ENCODE measurements at regions not wholly inside any gene's neighbourhood (a gene's known extent, or its start where the extent isn't known, plus 50 kb on each side); places are given as distances from the start of the nearest gene placed in this dataset.

DNA sequence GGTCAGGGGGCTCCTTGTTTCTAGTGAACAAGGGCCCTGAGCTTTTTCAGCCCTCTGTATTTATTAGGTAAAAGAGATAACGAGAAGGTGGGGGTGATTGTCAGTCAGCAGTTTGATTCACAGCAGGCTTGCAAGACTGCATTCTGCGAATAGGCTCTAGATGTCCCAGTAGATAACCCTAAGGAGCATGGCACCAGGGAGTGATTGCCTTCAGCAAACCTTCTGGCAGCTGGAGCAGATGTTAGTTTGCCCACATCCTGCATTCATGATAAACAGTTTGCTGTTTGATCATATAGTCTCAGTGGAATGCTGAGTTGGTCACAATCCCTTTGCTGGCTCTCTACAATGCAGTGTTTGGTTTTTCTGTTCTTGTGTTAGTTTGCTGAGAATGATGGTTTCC, 161.3 kb upstream of the GADL1 start:
- Histone ChIP-seq H4K20me1 (ENCODE audit: insufficient read depth, low read length) (no peaks in the 10 kb centered on the region), H3K9me3 (ENCODE audit: low read length) (0 out of 2 replicates have a peak, but pooled peaks cover 6% of the 10 kb centered on the region), H3K36me3 (replicated peaks in 1 of 2; ENCODE audit: control insufficient read depth in 1 of 2, insufficient read depth in 2 of 2, low read length in 2 of 2) (no peaks in the 10 kb centered on the region), H3K4me1 (ENCODE audit: insufficient read depth, low read length) (peaks cover 4% of the 10 kb centered on the region), H3K79me2 (ENCODE audit: insufficient read depth, low read length) (no peaks in the 10 kb centered on the region), H3K27me3 (ENCODE audit: control insufficient read depth in 1 of 2, insufficient read depth in 2 of 2, low read length in 2 of 2) (no peaks in the 10 kb centered on the region), H3K9ac (ENCODE audit: insufficient read depth, low read depth, low read length) (no peak overlapping the region), H3K4me3 (replicated peaks in 1 of 3; ENCODE audit: insufficient read depth in 1 of 3, low read depth in 2 of 3, low read length in 3 of 3) (no peak overlapping the region), H3K27ac (ENCODE audit: extremely low read length, insufficient read depth, low read length) (no peak overlapping the region), H3K4me2 (ENCODE audit: low read depth, low read length) (no peak overlapping the region), H2AFZ (ENCODE audit: low read length) (no peak overlapping the region)
- in situ Hi-C loops (cut with HindIII; ENCODE audit: extremely low pct_ligation_motif_present, low pct_unique_long_range_greater_than_20kb): no loop called here
- ChIA-PET POLR2A (no interaction called here), CTCF (ENCODE audit: low intra/inter-chr PET ratio, low total read pairs) (no interaction called here)
- TF ChIP-seq ZC3H13 (CRISPR knock-in tag; IDR thresholded peaks at IDR 0.05) (no peak), ZSCAN21 (CRISPR knock-in tag; IDR thresholded peaks at IDR 0.05; ENCODE audit: borderline replicate concordance) (no peak), ZNF713 (CRISPR knock-in tag; IDR thresholded peaks at IDR 0.05) (no peak), CCAR2 (optimal IDR thresholded peaks at IDR 0.05; ENCODE audit: low read depth, low read length) (no peak), ZNF430 (CRISPR knock-in tag; IDR thresholded peaks at IDR 0.05) (no peak), ZNF121 (CRISPR knock-in tag; IDR thresholded peaks at IDR 0.05) (no peak), SIN3B (IDR thresholded peaks at IDR 0.05; ENCODE audit: low read length) (no peak), HNRNPL (IDR thresholded peaks at IDR 0.05; ENCODE audit: low read depth, low read length) (no peak), NFYC (CRISPR knock-in tag; IDR thresholded peaks at IDR 0.05) (no peak), KDM4B (CRISPR knock-in tag; IDR thresholded peaks at IDR 0.05) (no peak), ZIK1 (CRISPR knock-in tag; IDR thresholded peaks at IDR 0.05; ENCODE audit: borderline replicate concordance, low read depth) (no peak), ERF (CRISPR knock-in tag; IDR thresholded peaks at IDR 0.05) (no peak)
- TF ChIP-seq, protein P1, sequence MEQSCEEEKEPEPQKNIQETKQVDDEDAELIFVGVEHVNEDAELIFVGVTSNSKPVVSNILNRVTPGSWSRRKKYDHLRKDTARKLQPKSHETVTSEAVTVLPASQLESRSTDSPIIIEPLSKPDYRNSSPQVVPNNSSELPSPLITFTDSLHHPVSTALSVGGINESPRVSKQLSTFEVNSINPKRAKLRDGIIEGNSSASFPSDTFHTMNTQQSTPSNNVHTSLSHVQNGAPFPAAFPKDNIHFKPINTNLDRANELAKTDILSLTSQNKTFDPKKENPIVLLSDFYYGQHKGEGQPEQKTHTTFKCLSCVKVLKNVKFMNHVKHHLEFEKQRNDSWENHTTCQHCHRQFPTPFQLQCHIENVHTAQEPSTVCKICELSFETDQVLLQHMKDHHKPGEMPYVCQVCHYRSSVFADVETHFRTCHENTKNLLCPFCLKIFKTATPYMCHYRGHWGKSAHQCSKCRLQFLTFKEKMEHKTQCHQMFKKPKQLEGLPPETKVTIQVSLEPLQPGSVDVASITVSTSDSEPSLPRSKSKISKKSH (CRISPR knock-in tag; IDR thresholded peaks at IDR 0.05; ENCODE audit: borderline replicate concordance): no peak
- TF ChIP-seq, protein P2, sequence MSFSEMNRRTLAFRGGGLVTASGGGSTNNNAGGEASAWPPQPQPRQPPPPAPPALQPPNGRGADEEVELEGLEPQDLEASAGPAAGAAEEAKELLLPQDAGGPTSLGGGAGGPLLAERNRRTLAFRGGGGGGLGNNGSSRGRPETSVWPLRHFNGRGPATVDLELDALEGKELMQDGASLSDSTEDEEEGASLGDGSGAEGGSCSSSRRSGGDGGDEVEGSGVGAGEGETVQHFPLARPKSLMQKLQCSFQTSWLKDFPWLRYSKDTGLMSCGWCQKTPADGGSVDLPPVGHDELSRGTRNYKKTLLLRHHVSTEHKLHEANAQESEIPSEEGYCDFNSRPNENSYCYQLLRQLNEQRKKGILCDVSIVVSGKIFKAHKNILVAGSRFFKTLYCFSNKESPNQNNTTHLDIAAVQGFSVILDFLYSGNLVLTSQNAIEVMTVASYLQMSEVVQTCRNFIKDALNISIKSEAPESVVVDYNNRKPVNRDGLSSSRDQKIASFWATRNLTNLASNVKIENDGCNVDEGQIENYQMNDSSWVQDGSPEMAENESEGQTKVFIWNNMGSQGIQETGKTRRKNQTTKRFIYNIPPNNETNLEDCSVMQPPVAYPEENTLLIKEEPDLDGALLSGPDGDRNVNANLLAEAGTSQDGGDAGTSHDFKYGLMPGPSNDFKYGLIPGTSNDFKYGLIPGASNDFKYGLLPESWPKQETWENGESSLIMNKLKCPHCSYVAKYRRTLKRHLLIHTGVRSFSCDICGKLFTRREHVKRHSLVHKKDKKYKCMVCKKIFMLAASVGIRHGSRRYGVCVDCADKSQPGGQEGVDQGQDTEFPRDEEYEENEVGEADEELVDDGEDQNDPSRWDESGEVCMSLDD (CRISPR knock-in tag; IDR thresholded peaks at IDR 0.05; ENCODE audit: borderline replicate concordance): no peak
- FAIRE-seq (no peak), ATAC-seq (no peak), DNase-seq (ENCODE audit: low spot score) (no peak)
- intact Hi-C loops (cut with micrococcal nuclease; ENCODE audit: unreplicated experiment): no loop called here
- no TSS peak for BruUV-seq (replicated peaks)
- whole genome bisulfite sequencing (ENCODE audit: low lambda C conversion rate): 0% methylated on average over 2 of the region's 2 CpGs

Measured in HepG2 (cell line).